Amygdala (tissue), 56 donors: ENCODE measurements at regions not wholly inside any gene's neighbourhood (a gene's known extent, or its start where the extent isn't known, plus 50 kb on each side); places are given as distances from the start of the nearest gene placed in this dataset.
"Not testable (repeated sequence)": the region's sequence is repeated elsewhere in the genome, so short reads cannot be mapped to it uniquely, and the experiment has no call there.

Experiments used
- DNase-seq, 56 donors: peaks; one replicate each; lab custom pipeline; 2025; lab: John Stamatoyannopoulos, UW

DNA sequence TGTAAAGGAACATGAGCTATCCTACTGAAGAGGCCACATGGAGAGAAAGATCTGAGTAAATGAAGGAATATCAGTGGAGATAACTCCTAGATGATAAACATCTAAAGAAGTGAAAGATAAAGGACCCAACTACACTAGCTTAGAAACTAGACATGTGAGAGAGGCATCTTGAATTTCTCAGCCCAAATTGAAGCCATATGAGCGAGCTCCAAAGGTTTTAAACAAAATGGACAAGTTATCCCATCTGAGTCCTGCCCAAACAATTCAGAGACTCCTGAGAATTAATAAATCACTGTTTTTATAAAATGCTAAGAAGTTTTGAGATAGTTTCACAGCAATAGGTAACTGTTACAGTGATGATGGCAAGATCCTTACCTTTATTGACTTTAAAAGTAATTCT lies 438.9 kb downstream of the NAV3 start:
- DNase-seq: no peak

GRCh38 chr12:78271546-78271945 lies 440.9 kb downstream of the NAV3 start:
- DNase-seq: no peak

DNA sequence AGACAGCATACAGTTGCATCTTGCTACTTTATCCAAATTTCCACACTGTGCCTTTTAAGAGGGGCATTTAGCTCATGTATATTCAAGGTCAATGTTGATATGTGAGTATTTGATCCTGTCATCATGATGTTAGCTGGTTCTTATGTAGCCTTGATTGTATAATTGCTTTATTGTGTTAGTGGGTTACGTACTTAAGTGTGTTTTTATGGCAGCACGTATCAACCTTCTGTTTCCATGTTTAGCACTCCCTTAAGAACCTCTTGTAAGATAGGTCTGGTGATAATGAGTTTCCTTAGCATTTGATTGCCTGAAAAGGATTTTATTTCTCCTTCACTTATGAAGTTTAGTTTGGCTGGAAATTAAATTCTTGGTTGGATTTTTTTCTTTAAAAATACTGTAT lies 445.2 kb downstream of the NAV3 start:
- no peak for DNase-seq

GRCh38 chr12:78278706-78279190 lies 448.1 kb downstream of the NAV3 start:
- no peak for DNase-seq

GRCh38 chr12:78279567-78279966 lies 448.9 kb downstream of the NAV3 start:
- DNase-seq: no peak

- DNase-seq: not testable (repeated sequence)
These were observed 450.4 kb downstream of the NAV3 start for GRCh38 chr12:78281102-78281501.

DNA sequence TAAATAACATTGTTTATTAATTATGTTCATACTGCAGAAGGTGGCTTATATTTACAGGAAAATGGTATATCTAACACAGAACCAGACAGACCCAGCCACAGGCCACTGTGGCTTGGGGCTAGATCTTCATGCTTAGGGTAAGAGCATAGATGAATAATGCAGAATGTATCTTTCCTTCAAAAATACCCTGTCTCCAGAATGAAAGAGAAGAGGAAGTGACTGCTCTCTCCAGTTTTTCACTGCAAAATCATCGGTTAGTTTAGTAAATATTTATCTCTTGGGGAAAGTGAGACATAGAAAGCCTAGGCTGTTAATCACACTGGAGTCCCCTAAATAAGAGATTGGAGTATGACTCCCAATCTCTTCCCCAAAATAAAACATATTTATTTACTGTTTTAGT lies 453.7 kb downstream of the NAV3 start:
- no peak for DNase-seq

- no peak for DNase-seq
These were observed 460.1 kb downstream of the NAV3 start for GRCh38 chr12:78290606-78291345.

- no peak for DNase-seq
These were observed 462.5 kb downstream of the NAV3 start for GRCh38 chr12:78293059-78293686.

DNA sequence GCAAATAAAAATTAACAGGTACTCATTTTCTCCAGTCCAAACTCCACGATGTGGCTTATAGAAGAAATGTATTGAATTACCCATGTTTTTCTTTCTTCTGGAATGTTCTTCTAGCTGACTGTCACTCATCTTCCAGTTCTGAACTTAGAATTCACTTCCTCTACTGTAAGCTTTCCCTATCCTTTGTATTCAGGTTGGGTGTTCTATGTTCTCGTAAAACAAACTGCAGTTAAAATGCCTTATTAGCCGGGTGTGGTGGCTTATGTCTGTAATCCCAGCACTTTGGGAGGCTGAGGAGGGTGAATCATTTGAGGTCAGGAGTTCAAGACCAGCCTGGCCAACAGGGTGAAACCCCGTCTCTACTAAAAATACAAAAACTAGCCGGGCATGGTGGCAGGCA lies 470.6 kb downstream of the NAV3 start:
- DNase-seq: not testable (repeated sequence)

DNA sequence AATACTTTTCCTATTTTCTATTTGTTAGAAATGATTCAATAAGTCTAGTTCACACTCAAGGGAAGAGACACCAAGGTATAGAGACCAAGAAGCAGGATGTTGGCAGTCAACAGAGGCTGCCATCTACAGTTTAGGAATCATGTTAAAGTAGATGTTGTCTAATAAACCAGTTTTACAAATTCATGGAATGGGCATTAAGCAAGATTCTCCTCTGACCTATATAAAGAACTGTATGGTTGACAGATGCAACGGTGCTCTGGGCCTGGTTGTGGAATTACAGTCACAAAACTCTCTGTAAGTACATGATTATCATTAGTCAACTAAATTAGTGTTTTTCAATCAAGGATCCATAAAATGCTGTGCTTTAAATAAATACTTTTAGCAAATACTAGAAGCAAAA lies 475.1 kb downstream of the NAV3 start:
- DNase-seq: no peak

- no peak for DNase-seq
These were observed 475.5 kb downstream of the NAV3 start for GRCh38 chr12:78306236-78306635.

DNA sequence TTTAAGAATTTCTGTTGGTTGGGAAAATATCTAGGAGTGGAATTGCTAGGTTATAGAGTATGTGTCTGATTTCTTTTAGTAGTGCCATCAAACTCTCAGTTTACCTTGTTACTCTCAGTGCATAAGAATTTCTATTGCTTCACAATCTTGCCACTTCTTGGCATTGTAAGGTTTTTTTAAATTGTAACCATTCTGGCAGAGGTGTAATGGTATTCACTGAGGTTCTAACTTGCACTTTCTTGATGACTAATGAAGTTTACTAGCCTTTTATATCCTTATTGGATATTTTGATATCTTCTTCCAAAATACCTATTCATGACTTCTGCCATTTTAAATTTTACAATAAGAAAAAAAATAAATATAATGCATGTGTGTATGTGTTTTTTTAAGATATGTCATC lies 478.0 kb downstream of the NAV3 start:
- no peak for DNase-seq

GRCh38 chr12:78315028-78315427 lies 484.3 kb downstream of the NAV3 start:
- DNase-seq: no peak

- DNase-seq: no peak
These were observed 485.4 kb downstream of the NAV3 start for GRCh38 chr12:78316136-78316535.

DNA sequence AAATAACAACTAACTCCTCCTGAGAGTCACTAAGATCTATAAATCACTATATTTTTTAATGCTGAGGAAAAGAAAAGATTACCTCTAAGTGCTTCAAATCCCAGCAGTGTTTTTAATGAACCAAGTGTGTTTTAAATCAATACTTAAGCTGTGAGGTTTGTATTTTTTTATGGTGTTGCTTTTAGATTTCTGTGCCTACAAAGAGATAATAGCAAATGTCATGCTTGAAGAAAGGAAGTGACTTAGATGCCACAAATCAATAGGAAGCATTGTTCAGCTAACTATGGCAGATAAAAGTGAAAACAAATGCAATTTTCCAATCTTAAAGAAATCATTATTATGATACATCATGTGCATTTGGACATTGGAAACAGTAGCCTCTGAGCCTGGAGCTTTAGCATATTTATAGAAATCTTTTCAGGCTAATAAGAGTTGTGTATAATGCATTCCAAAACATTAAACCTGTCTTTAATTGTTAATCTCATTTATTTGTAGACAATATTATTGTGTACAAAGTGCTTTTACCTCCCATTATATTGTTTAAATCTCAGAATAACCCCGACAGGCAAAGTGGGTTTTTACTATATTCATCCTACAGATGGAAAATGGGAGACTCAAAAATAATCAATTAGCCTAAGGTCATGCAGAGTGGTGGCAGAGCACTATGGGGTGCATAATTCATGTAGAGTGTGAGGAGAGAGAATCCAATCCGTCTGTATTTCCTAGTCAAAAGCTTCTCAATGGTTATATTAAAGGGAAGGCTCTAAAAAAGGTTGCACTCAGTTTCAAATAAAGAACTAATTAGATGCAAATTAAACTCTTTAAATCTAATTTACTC lies 486.2 kb downstream of the NAV3 start:
- DNase-seq: no peak

- no peak for DNase-seq
These were observed 491.0 kb downstream of the NAV3 start for GRCh38 chr12:78321696-78322095.

- no peak for DNase-seq
These were observed 492.5 kb downstream of the NAV3 start for GRCh38 chr12:78323226-78323625.

DNA sequence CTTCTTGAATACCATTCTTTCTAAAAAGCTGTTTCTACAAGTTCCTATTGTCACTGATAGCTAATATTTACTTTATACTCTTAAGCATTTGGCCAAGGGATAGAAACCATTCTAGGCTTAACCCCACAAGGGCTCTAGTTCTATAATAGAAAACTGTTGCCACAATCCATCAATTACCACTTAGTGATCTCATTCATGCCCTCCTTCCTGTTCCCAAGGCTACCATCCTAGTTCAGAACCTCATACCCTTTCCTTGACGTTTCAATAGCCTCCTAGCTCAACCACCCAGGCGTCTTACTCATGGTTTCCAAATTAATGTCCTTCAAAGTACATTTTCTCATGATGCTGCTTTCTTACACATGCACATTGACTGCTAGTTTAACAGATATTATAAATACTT lies 493.5 kb downstream of the NAV3 start:
- no peak for DNase-seq

- no peak for DNase-seq
These were observed 497.8 kb downstream of the NAV3 start for GRCh38 chr12:78328524-78328923.

GRCh38 chr12:78330131-78330530 lies 499.4 kb downstream of the NAV3 start:
- no peak for DNase-seq
